Fibroblast of lung (primary cell): ENCODE measurements at regions not wholly inside any gene's neighbourhood (a gene's known extent, or its start where the extent isn't known, plus 50 kb on each side); places are given as distances from the start of the nearest gene placed in this dataset.

Experiments
- DNase-seq, 2 donors: peaks; one replicate each; pipeline versions ENCODE4 v3.0.0 to v3.0.0-alpha.2; 2010; ENCODE audit warnings: low read depth in 2 of 2
- H2AFZ ChIP-seq: 2 replicates; pipeline ENCODE4 v1.5.1; 2012; ENCODE audit warnings: low read length, control low read depth, inconsistent platforms
- H3K27ac ChIP-seq: 2 replicates; pipeline ENCODE4 v1.5.1; 2011; ENCODE audit warnings: low read length, control low read depth; ENCODE audit not compliant: insufficient read depth
- H3K27me3 ChIP-seq: 2 replicates; pipeline ENCODE4 v1.5.1; 2011; ENCODE audit warnings: mild to moderate bottlenecking, low read length; ENCODE audit not compliant: control insufficient read depth, insufficient read depth
- H3K36me3 ChIP-seq: 2 replicates; pipeline ENCODE4 v1.5.1; 2011; ENCODE audit warnings: low read length; ENCODE audit not compliant: control insufficient read depth, insufficient read depth
- H3K4me1 ChIP-seq: 2 replicates; pipeline ENCODE4 v1.5.1; 2011; ENCODE audit warnings: low read length; ENCODE audit not compliant: control insufficient read depth, insufficient read depth; ENCODE audit errors: extremely low read depth
- H3K4me2 ChIP-seq: 2 replicates; pipeline ENCODE4 v1.5.1; 2011; ENCODE audit warnings: low read length, control low read depth; ENCODE audit not compliant: insufficient read depth; ENCODE audit errors: extremely low read depth
- H3K4me3 ChIP-seq, 4 experiments: fragments of 200-600 bp in 1 of 4; sonication (generic) in 1 of 4; replicated peaks in 1 of 4; 2 replicates each; pipeline ENCODE4 v1.5.1; 2011 to 2016; ENCODE audit warnings: low read length in 4 of 4, low read depth in 3 of 4, mild to moderate bottlenecking in 3 of 4, control low read depth in 2 of 4, inconsistent platforms in 1 of 4, mixed read lengths in 1 of 4; ENCODE audit not compliant: insufficient read depth in 1 of 4; ENCODE audit errors: control extremely low read depth in 1 of 4
- H3K79me2 ChIP-seq: 2 replicates; pipeline ENCODE4 v1.5.1; 2012; ENCODE audit warnings: mild to moderate bottlenecking, low read length, inconsistent platforms; ENCODE audit not compliant: control insufficient read depth, insufficient read depth
- H3K9ac ChIP-seq: 2 replicates; pipeline ENCODE4 v1.5.1; 2011; ENCODE audit warnings: mild to moderate bottlenecking, low read length, control low read depth; ENCODE audit not compliant: insufficient read depth
- H3K9me3 ChIP-seq: 2 replicates; pipeline ENCODE4 v1.5.1; 2012; ENCODE audit warnings: low read depth, low read length; ENCODE audit not compliant: control insufficient read depth, insufficient read depth
- H4K20me1 ChIP-seq: 2 replicates; pipeline ENCODE4 v1.5.1; 2011; ENCODE audit warnings: low read length; ENCODE audit not compliant: control insufficient read depth, insufficient read depth; ENCODE audit errors: extremely low read depth
- CTCF ChIP-seq, 2 donors: IDR thresholded peaks in 1 of 2; conservative IDR thresholded peaks in 1 of 2; 1 replicate in 1 of 2; 2 replicates in 1 of 2; pipeline ENCODE4 v1.5.1; 2011 to 2012; ENCODE audit warnings: low read length in 2 of 2, control low read depth in 1 of 2, inconsistent platforms in 1 of 2, low read depth in 1 of 2, mild to moderate bottlenecking in 1 of 2
- EZH2 ChIP-seq: IDR thresholded peaks from 2 replicates; pipeline ENCODE4 v1.5.1; 2012; ENCODE audit warnings: low read length, control low read depth, mild to moderate bottlenecking; ENCODE audit errors: missing control alignments

GRCh38 chr18:38318416-38318815 lies 752.8 kb upstream of the CELF4 start:
- Histone ChIP-seq H3K4me1 (no peaks in the 10 kb centered on the region), H3K27me3 (no peaks in the 10 kb centered on the region), H3K4me3 (no peak overlapping the region), H3K36me3 (no peaks in the 10 kb centered on the region), H3K79me2 (no peaks in the 10 kb centered on the region), H4K20me1 (no peaks in the 10 kb centered on the region), H3K9me3 (no peaks in the 10 kb centered on the region), H3K4me2 (no peak overlapping the region), H3K9ac (no peak overlapping the region), H2AFZ (no peak overlapping the region), H3K27ac (no peak overlapping the region)
- TF ChIP-seq EZH2: no peak
- TF ChIP-seq CTCF (conservative IDR thresholded peaks at IDR 0.05 in 1 of 2, IDR thresholded peaks at IDR 0.05 in 1 of 2; ENCODE audit: low read depth in 1 of 2, low read length in 2 of 2): no peak
- no peak for DNase-seq

- H2AFZ ChIP-seq: no peak overlapping the region
- no peaks in the 10 kb centered on the region for H3K79me2 ChIP-seq
- TF ChIP-seq CTCF (conservative IDR thresholded peaks at IDR 0.05 in 1 of 2, IDR thresholded peaks at IDR 0.05 in 1 of 2; ENCODE audit: low read depth in 1 of 2, low read length in 2 of 2) (no peak), EZH2 (no peak)
- DNase-seq: no peak
- H4K20me1 ChIP-seq: no peaks in the 10 kb centered on the region
- no peak overlapping the region for H3K27ac ChIP-seq
- H3K27me3 ChIP-seq: no peaks in the 10 kb centered on the region
- no peaks in the 10 kb centered on the region for H3K4me1 ChIP-seq
- H3K9me3 ChIP-seq: no peaks in the 10 kb centered on the region
- H3K4me3 ChIP-seq: no peak overlapping the region
- no peak overlapping the region for H3K9ac ChIP-seq
- no peaks in the 10 kb centered on the region for H3K36me3 ChIP-seq
- H3K4me2 ChIP-seq: no peak overlapping the region
Observed at GRCh38 chr18:38313831-38314230, 748.2 kb upstream of the CELF4 start.

GRCh38 chr18:38312532-38312931 lies 746.9 kb upstream of the CELF4 start:
- no peak for TF ChIP-seq CTCF (conservative IDR thresholded peaks at IDR 0.05 in 1 of 2, IDR thresholded peaks at IDR 0.05 in 1 of 2; ENCODE audit: low read depth in 1 of 2, low read length in 2 of 2)
- no peak for TF ChIP-seq EZH2
- H3K27me3 ChIP-seq: no peaks in the 10 kb centered on the region
- DNase-seq: no peak
- H3K4me2 ChIP-seq: no peak overlapping the region
- no peak overlapping the region for H3K27ac ChIP-seq
- no peaks in the 10 kb centered on the region for H3K9me3 ChIP-seq
- no peak overlapping the region for H2AFZ ChIP-seq
- H3K36me3 ChIP-seq: no peaks in the 10 kb centered on the region
- no peaks in the 10 kb centered on the region for H3K79me2 ChIP-seq
- no peaks in the 10 kb centered on the region for H4K20me1 ChIP-seq
- H3K4me3 ChIP-seq: no peak overlapping the region
- no peak overlapping the region for H3K9ac ChIP-seq
- no peaks in the 10 kb centered on the region for H3K4me1 ChIP-seq
